NCI-H2196 treated with DMSO at 0.1 percent for 48 hours (cell line): ENCODE measurements at regions not wholly inside any gene's neighbourhood (a gene's known extent, or its start where the extent isn't known, plus 50 kb on each side); places are given as distances from the start of the nearest gene placed in this dataset.
"Not testable (repeated sequence)": the region's sequence is repeated elsewhere in the genome, so short reads cannot be mapped to it uniquely, and the experiment has no call there.

ENCODE experiments used
- DNase-seq: peaks from one replicate; lab custom pipeline; 2025; ENCODE audit not compliant: unreplicated experiment; lab: John Stamatoyannopoulos, UW

GRCh38 chr6:8181160-8181881, 79.0 kb upstream of the EEF1E1 start:
- DNase-seq: no peak

- no peak for DNase-seq
These were observed 78.2 kb upstream of the EEF1E1 start for GRCh38 chr6:8180327-8181159.

- no peak for DNase-seq
These were observed 75.4 kb upstream of the EEF1E1 start for GRCh38 chr6:8177721-8178120.

- DNase-seq: no peak
These were observed 72.9 kb upstream of the EEF1E1 start for GRCh38 chr6:8175046-8175777.

- DNase-seq: no peak
These were observed 72.2 kb upstream of the EEF1E1 start for GRCh38 chr6:8174571-8174970.

GRCh38 chr6:8172530-8172929, 70.2 kb upstream of the EEF1E1 start:
- no peak for DNase-seq

GRCh38 chr6:8170754-8171153, 68.4 kb upstream of the EEF1E1 start:
- no peak for DNase-seq

- DNase-seq: no peak
These were observed 67.9 kb upstream of the EEF1E1 start for GRCh38 chr6:8170245-8170644.

- no peak for DNase-seq
These were observed 63.8 kb upstream of the EEF1E1 start for GRCh38 chr6:8166156-8166555.

- DNase-seq: not testable (repeated sequence)
These were observed 62.7 kb upstream of the EEF1E1 start for GRCh38 chr6:8165008-8165407.

- DNase-seq: not testable (repeated sequence)
These were observed 61.9 kb upstream of the EEF1E1 start for GRCh38 chr6:8164281-8164680.

- DNase-seq: no peak
These were observed 57.6 kb upstream of the EEF1E1 start for GRCh38 chr6:8159966-8160365.

- no peak for DNase-seq
These were observed 55.5 kb upstream of the EEF1E1 start for GRCh38 chr6:8157839-8158238.

GRCh38 chr6:8155259-8156012, 53.1 kb upstream of the EEF1E1 start:
- DNase-seq: no peak
